ENCODE measurements at regions not wholly inside any gene's neighbourhood (a gene's known extent, or its start where the extent isn't known, plus 50 kb on each side); places are given as distances from the start of the nearest gene placed in this dataset.
"Not testable (repeated sequence)": the region's sequence is repeated elsewhere in the genome, so short reads cannot be mapped to it uniquely, and the experiment has no call there.

GRCh38 chr18:59813942-59814341 lies 85.9 kb upstream of the PMAIP1 start:
- no peaks in the 10 kb centered on the region for H3K27me3 ChIP-seq
- H3K36me3 ChIP-seq: no peaks in the 10 kb centered on the region
- no peak for DNase-seq
- no peak overlapping the region for H3K4me3 ChIP-seq
- no peaks in the 10 kb centered on the region for H3K9me3 ChIP-seq

- Histone ChIP-seq H3K36me3 (no peaks in the 10 kb centered on the region), H3K27me3 (no peaks in the 10 kb centered on the region), H3K4me3 (no peak overlapping the region), H3K9me3 (no peaks in the 10 kb centered on the region)
- DNase-seq: no peak
These were observed 88.9 kb upstream of the PMAIP1 start for GRCh38 chr18:59810735-59811520.

- H3K4me3 ChIP-seq: no peak overlapping the region
- DNase-seq: no peak
- no peaks in the 10 kb centered on the region for H3K27me3 ChIP-seq
- H3K9me3 ChIP-seq: no peaks in the 10 kb centered on the region
- H3K36me3 ChIP-seq: no peaks in the 10 kb centered on the region
These were observed 89.6 kb upstream of the PMAIP1 start for GRCh38 chr18:59810183-59810582.

- no peak for DNase-seq
- Histone ChIP-seq H3K36me3 (no peaks in the 10 kb centered on the region), H3K9me3 (no peaks in the 10 kb centered on the region), H3K4me3 (no peak overlapping the region), H3K27me3 (no peaks in the 10 kb centered on the region)
These were observed 97.8 kb upstream of the PMAIP1 start for GRCh38 chr18:59802031-59802430.

GRCh38 chr18:59801576-59801975 lies 98.2 kb upstream of the PMAIP1 start:
- H3K4me3 ChIP-seq: no peak overlapping the region
- DNase-seq: no peak
- no peaks in the 10 kb centered on the region for H3K27me3 ChIP-seq
- H3K9me3 ChIP-seq: no peaks in the 10 kb centered on the region
- H3K36me3 ChIP-seq: no peaks in the 10 kb centered on the region

GRCh38 chr18:59800897-59801296 lies 98.9 kb upstream of the PMAIP1 start:
- no peaks in the 10 kb centered on the region for H3K36me3 ChIP-seq
- H3K27me3 ChIP-seq: no peaks in the 10 kb centered on the region
- no peak overlapping the region for H3K4me3 ChIP-seq
- DNase-seq: no peak
- H3K9me3 ChIP-seq: no peaks in the 10 kb centered on the region

GRCh38 chr18:59799383-59800015 lies 100.3 kb upstream of the PMAIP1 start:
- Histone ChIP-seq H3K9me3 (no peaks in the 10 kb centered on the region), H3K4me3 (no peak overlapping the region), H3K27me3 (no peaks in the 10 kb centered on the region), H3K36me3 (no peaks in the 10 kb centered on the region)
- no peak for DNase-seq

- no peak for DNase-seq
- H3K36me3 ChIP-seq: no peaks in the 10 kb centered on the region
- H3K9me3 ChIP-seq: no peaks in the 10 kb centered on the region
- no peak overlapping the region for H3K4me3 ChIP-seq
- no peaks in the 10 kb centered on the region for H3K27me3 ChIP-seq
These were observed 98.7 kb upstream of the CCBE1 start for GRCh38 chr18:59795882-59796281.

GRCh38 chr18:59792353-59792752 lies 95.1 kb upstream of the CCBE1 start:
- DNase-seq: no peak
- H3K36me3 ChIP-seq: no peaks in the 10 kb centered on the region
- H3K9me3 ChIP-seq: no peaks in the 10 kb centered on the region
- H3K4me3 ChIP-seq: no peak overlapping the region
- no peaks in the 10 kb centered on the region for H3K27me3 ChIP-seq

GRCh38 chr18:59790346-59790936 lies 93.2 kb upstream of the CCBE1 start:
- H3K9me3 ChIP-seq, DNase-seq, H3K4me3 ChIP-seq: not testable (repeated sequence)

GRCh38 chr18:59788791-59789106 lies 91.5 kb upstream of the CCBE1 start:
- DNase-seq: no peak
- H3K4me3 ChIP-seq: no peak overlapping the region
- no peaks in the 10 kb centered on the region for H3K27me3 ChIP-seq
- no peaks in the 10 kb centered on the region for H3K9me3 ChIP-seq
- no peaks in the 10 kb centered on the region for H3K36me3 ChIP-seq

More at GRCh38 chr18:59790346-59790936, 93.2 kb upstream of the CCBE1 start:
- H3K27me3 ChIP-seq, H3K36me3 ChIP-seq: not testable (repeated sequence)

- H3K4me3 ChIP-seq: peak overlapping the region; percentile 25
- DNase-seq: peak; percentile 75
These were observed 91.0 kb upstream of the CCBE1 start for GRCh38 chr18:59787998-59788790.

GRCh38 chr18:59784694-59785093 lies 87.5 kb upstream of the CCBE1 start:
- no peaks in the 10 kb centered on the region for H3K27me3 ChIP-seq
- no peak overlapping the region for H3K4me3 ChIP-seq
- no peaks in the 10 kb centered on the region for H3K9me3 ChIP-seq
- no peaks in the 10 kb centered on the region for H3K36me3 ChIP-seq
- DNase-seq: no peak

More at GRCh38 chr18:59787998-59788790, 91.0 kb upstream of the CCBE1 start:
- Histone ChIP-seq H3K36me3 (no peaks in the 10 kb centered on the region), H3K27me3 (no peaks in the 10 kb centered on the region), H3K9me3 (no peaks in the 10 kb centered on the region)

GRCh38 chr18:59783138-59783537 lies 85.9 kb upstream of the CCBE1 start:
- no peak overlapping the region for H3K4me3 ChIP-seq
- no peaks in the 10 kb centered on the region for H3K36me3 ChIP-seq
- H3K9me3 ChIP-seq: no peaks in the 10 kb centered on the region
- no peaks in the 10 kb centered on the region for H3K27me3 ChIP-seq
- DNase-seq: peak; percentile 14

GRCh38 chr18:59779979-59780378 lies 82.8 kb upstream of the CCBE1 start:
- H3K4me3 ChIP-seq: no peak overlapping the region
- H3K36me3 ChIP-seq: no peaks in the 10 kb centered on the region
- H3K9me3 ChIP-seq: peaks cover 5% of the 10 kb centered on the region; the same call in 1 of the 2 replicates
- DNase-seq: no peak
- H3K27me3 ChIP-seq: no peaks in the 10 kb centered on the region

GRCh38 chr18:59778434-59778833 lies 81.2 kb upstream of the CCBE1 start:
- Histone ChIP-seq H3K27me3 (no peaks in the 10 kb centered on the region), H3K36me3 (no peaks in the 10 kb centered on the region), H3K4me3 (no peak overlapping the region), H3K9me3 (peaks cover 5% of the 10 kb centered on the region; the same call in 1 of the 2 replicates)
- DNase-seq: no peak

- H3K4me3 ChIP-seq: no peak overlapping the region
- no peaks in the 10 kb centered on the region for H3K27me3 ChIP-seq
- H3K36me3 ChIP-seq: no peaks in the 10 kb centered on the region
- DNase-seq: no peak
- H3K9me3 ChIP-seq: peaks cover 5% of the 10 kb centered on the region; the same call in 1 of the 2 replicates
These were observed 80.4 kb upstream of the CCBE1 start for GRCh38 chr18:59777636-59778035.
